Right lobe of liver (tissue), 4 donors: ENCODE measurements at regions not wholly inside any gene's neighbourhood (a gene's known extent, or its start where the extent isn't known, plus 50 kb on each side); places are given as distances from the start of the nearest gene placed in this dataset.

Experiments used
- POLR2A ChIP-seq: fragments of 450-650 bp; IDR thresholded peaks from one replicate; pipeline ENCODE4 v1.6.1; 2017; ENCODE audit warnings: antibody characterized with exemption, mild to moderate bottlenecking
- TF ChIP-seq, protein P1 (sequence below), 4 donors: fragments of 200-600 bp in 3 of 4; fragments of 450-650 bp in 1 of 4; IDR thresholded peaks; one replicate each; pipeline versions ENCODE4 v1.5.1 to v1.8.0; 2016 to 2022; ENCODE audit warnings: antibody characterized with exemption in 4 of 4, mild to moderate bottlenecking in 2 of 4
- donor health status: DM: no; HTN: no; CAD: no.
- donor health status: DM: no; HTN: no; CAD: no.
- donor health status: DM: no; HTN: yes; CAD: no.

DNA sequence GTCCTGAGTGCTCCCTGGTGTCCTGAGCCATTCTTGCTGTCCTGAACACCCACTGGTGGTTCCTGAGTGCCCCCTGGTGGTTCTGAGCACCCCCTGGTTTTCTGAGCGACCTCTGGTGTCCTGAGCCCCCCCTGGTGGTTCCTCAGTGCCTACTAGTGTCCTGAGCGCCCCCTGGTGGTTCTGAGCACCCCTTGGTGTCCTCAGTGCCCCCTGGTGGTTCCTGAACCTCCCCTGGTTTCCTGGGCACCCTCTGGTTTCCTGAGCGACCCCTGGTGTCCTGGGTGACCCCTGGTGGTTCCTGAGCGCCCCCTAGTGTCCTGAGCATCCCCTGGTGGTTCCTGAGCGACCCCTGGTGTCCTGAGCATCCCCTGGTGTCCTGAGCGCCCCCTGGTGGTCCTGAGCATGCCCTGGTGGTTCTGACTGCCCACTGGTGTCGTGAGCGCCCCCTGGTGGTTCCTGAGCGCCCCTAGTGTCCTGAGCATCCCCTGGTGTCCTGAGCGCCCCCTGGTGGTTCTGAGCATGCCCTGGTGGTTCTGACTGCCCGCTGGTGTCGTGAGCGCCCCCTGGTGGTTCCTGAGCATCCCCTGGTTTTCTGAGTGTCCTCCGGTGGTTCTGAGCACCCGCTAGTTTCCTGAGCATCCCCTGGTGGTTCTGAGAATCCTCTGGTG, 473.1 kb downstream of the TMEM121 start:
- no peak for TF ChIP-seq POLR2A
- TF ChIP-seq, protein P1, sequence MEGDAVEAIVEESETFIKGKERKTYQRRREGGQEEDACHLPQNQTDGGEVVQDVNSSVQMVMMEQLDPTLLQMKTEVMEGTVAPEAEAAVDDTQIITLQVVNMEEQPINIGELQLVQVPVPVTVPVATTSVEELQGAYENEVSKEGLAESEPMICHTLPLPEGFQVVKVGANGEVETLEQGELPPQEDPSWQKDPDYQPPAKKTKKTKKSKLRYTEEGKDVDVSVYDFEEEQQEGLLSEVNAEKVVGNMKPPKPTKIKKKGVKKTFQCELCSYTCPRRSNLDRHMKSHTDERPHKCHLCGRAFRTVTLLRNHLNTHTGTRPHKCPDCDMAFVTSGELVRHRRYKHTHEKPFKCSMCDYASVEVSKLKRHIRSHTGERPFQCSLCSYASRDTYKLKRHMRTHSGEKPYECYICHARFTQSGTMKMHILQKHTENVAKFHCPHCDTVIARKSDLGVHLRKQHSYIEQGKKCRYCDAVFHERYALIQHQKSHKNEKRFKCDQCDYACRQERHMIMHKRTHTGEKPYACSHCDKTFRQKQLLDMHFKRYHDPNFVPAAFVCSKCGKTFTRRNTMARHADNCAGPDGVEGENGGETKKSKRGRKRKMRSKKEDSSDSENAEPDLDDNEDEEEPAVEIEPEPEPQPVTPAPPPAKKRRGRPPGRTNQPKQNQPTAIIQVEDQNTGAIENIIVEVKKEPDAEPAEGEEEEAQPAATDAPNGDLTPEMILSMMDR (IDR thresholded peaks at IDR 0.05), result peak; percentile 39 to 57 (median 44)
